DMS53 (cell line): ENCODE measurements at regions not wholly inside any gene's neighbourhood (a gene's known extent, or its start where the extent isn't known, plus 50 kb on each side); places are given as distances from the start of the nearest gene placed in this dataset.

ENCODE experiments used
- DNase-seq: peaks from one replicate; lab custom pipeline; 2025; lab: John Stamatoyannopoulos, UW

- DNase-seq = no peak
These were observed 122.9 kb upstream of the IRF2BP2 start for GRCh38 chr1:234732671-234733390.

- DNase-seq = no peak
These were observed 122.3 kb upstream of the IRF2BP2 start for GRCh38 chr1:234732260-234732659.

- no peak for DNase-seq
These were observed 121.6 kb upstream of the IRF2BP2 start for GRCh38 chr1:234731569-234732085.

- DNase-seq = peak; percentile 32
These were observed 121.0 kb upstream of the IRF2BP2 start for GRCh38 chr1:234730770-234731568.

- DNase-seq = no peak
These were observed 120.4 kb upstream of the IRF2BP2 start for GRCh38 chr1:234730475-234730769.

- no peak for DNase-seq
These were observed 119.8 kb upstream of the IRF2BP2 start for GRCh38 chr1:234729561-234730474.

- DNase-seq = no peak
These were observed 118.8 kb upstream of the IRF2BP2 start for GRCh38 chr1:234728740-234729139.

- no peak for DNase-seq
These were observed 117.3 kb upstream of the IRF2BP2 start for GRCh38 chr1:234727018-234727940.

GRCh38 chr1:234726359-234726943 lies 116.5 kb upstream of the IRF2BP2 start:
- DNase-seq = no peak

GRCh38 chr1:234725177-234726132 lies 115.5 kb upstream of the IRF2BP2 start:
- peak; percentile 69 for DNase-seq

- peak; percentile 93 for DNase-seq
These were observed 114.7 kb upstream of the IRF2BP2 start for GRCh38 chr1:234724516-234725176.

- no peak for DNase-seq
These were observed 113.1 kb upstream of the IRF2BP2 start for GRCh38 chr1:234722904-234723720.

- DNase-seq = no peak
These were observed 112.3 kb upstream of the IRF2BP2 start for GRCh38 chr1:234722270-234722704.

- no peak for DNase-seq
These were observed 111.7 kb upstream of the IRF2BP2 start for GRCh38 chr1:234721476-234722269.

GRCh38 chr1:234720709-234721441 lies 110.9 kb upstream of the IRF2BP2 start:
- no peak for DNase-seq

- no peak for DNase-seq
These were observed 109.7 kb upstream of the IRF2BP2 start for GRCh38 chr1:234719454-234720251.
